Activated T-helper 2 cell treated with anti-CD3 and anti-CD28 coated beads, Interferon-gamma antibody, Interleukin-2, Interleukin-4, amounts not matched to agents 10 μg/mL and 5 μg/mL and 100 μg/mL, durations not matched to agents 14 hours and 24 hours and 36 hours (primary cell): ENCODE measurements at regions not wholly inside any gene's neighbourhood (a gene's known extent, or its start where the extent isn't known, plus 50 kb on each side); places are given as distances from the start of the nearest gene placed in this dataset.
"Not testable (repeated sequence)": the region's sequence is repeated elsewhere in the genome, so short reads cannot be mapped to it uniquely, and the experiment has no call there.

Experiments used
- DNase-seq: peaks from one replicate; pipeline ENCODE4 v3.0.0; 2021; ENCODE audit warnings: low spot score
- H3K27ac Mint-ChIP-seq: one replicate; pipeline ENCODE4 v1.8.0; 2021; ENCODE audit warnings: mixed read lengths
- H3K27me3 Mint-ChIP-seq: one replicate; pipeline ENCODE4 v1.8.0; 2021; ENCODE audit warnings: low read depth, mixed read lengths
- H3K36me3 Mint-ChIP-seq: one replicate; pipeline ENCODE4 v1.8.0; 2021; ENCODE audit warnings: low read depth, mixed read lengths
- H3K4me1 Mint-ChIP-seq: one replicate; pipeline ENCODE4 v1.8.0; 2021; ENCODE audit warnings: low read depth, mixed read lengths
- H3K4me3 Mint-ChIP-seq: one replicate; pipeline ENCODE4 v1.8.0; 2021; ENCODE audit warnings: low read depth, mild to moderate bottlenecking, moderate library complexity, mixed read lengths
- H3K9me3 Mint-ChIP-seq: one replicate; pipeline ENCODE4 v1.8.0; 2021; ENCODE audit warnings: mixed read lengths
- intact Hi-C: fragments of 100-400 bp; cut with micrococcal nuclease; formaldehyde crosslinking; loops from one replicate; pipeline ENCODE4 v1.15.1; 2023

GRCh38 chr1:5780324-5780716 is 211.9 kb downstream of the NPHP4 start:
- H3K4me1 Mint-ChIP-seq = no peaks in the 10 kb centered on the region
- H3K9me3 Mint-ChIP-seq = no peaks in the 10 kb centered on the region
- H3K4me3 Mint-ChIP-seq = no peak overlapping the region
- no peaks in the 10 kb centered on the region for H3K27me3 Mint-ChIP-seq
- DNase-seq = no peak
- H3K36me3 Mint-ChIP-seq = no peaks in the 10 kb centered on the region
- no peak overlapping the region for H3K27ac Mint-ChIP-seq
- intact Hi-C loops = no loop called here

DNA sequence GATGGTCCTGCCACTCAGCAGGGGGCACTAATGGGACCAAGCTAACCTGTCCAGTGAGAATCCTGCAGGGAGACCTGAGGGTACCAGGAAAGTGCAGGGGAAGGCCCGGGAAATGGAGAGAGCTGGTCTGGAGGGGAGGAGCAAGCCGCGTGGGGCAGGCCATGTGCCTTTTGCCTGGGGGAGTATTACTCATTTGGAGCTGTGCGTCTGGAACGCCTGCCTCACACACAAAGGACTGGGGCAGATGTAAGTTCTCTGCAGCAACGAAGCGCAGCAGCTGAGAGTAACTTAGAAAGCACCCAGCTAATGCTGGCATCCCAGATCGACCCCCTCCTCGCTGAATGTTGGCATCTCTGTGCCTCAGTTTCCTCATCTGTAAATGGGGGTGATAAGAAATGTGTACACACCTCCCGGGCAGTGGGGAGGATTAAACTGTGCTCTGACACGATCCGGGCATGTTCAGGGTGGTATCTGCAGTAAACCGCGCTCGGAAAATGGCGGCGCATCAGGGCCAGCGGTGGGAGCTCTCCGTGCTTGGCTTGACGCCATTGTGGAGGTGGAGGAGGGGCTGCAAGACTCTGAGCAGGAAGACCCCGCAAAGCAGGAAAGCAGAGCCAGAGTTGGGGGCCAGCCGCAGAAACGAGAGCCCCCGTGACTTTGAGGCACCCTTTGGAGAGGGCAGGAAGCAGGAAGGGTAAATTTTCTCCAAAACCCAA is 212.5 kb downstream of the NPHP4 start:
- DNase-seq = no peak
- intact Hi-C loops = no loop called here
- Mint-ChIP-seq H3K4me3 (no peak overlapping the region), H3K27ac (no peak overlapping the region), H3K9me3 (no peaks in the 10 kb centered on the region), H3K4me1 (no peaks in the 10 kb centered on the region), H3K27me3 (no peaks in the 10 kb centered on the region), H3K36me3 (no peaks in the 10 kb centered on the region)

- H3K36me3 Mint-ChIP-seq = no peaks in the 10 kb centered on the region
- H3K9me3 Mint-ChIP-seq = no peaks in the 10 kb centered on the region
- H3K27me3 Mint-ChIP-seq = peaks cover 3% of the 10 kb centered on the region
- H3K27ac Mint-ChIP-seq = no peak overlapping the region
- no peaks in the 10 kb centered on the region for H3K4me1 Mint-ChIP-seq
- no peak overlapping the region for H3K4me3 Mint-ChIP-seq
- no peak for DNase-seq
- intact Hi-C loops = no loop called here
These were observed 216.1 kb downstream of the NPHP4 start for GRCh38 chr1:5776035-5776550.

DNA sequence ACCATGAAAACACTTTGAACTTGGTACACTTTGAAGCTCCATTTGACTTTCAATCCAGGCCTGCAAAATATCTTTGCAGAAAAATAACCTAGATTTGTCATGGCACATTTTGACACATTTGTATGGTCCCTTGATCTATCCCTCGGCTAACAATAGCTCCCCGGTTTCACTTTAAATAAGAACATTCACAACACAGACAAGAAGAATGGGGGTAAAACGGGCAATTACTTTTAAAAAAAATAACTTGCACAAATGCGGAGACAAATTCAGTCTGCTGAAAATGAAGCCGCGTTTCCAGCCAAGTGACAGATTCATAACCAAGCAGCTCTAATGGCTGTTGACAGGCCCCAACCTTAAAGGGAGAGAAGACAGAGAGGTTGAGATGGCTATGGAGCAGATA is 218.2 kb downstream of the NPHP4 start:
- no peaks in the 10 kb centered on the region for H3K4me1 Mint-ChIP-seq
- H3K27me3 Mint-ChIP-seq = peaks cover 7% of the 10 kb centered on the region
- intact Hi-C loops = no loop called here
- no peak overlapping the region for H3K4me3 Mint-ChIP-seq
- H3K9me3 Mint-ChIP-seq = no peaks in the 10 kb centered on the region
- no peak for DNase-seq
- H3K36me3 Mint-ChIP-seq = no peaks in the 10 kb centered on the region
- H3K27ac Mint-ChIP-seq = no peak overlapping the region

GRCh38 chr1:5771788-5772187 is 220.4 kb downstream of the NPHP4 start:
- Mint-ChIP-seq H3K27ac (no peak overlapping the region), H3K36me3 (no peaks in the 10 kb centered on the region), H3K4me1 (no peaks in the 10 kb centered on the region), H3K27me3 (peaks cover 7% of the 10 kb centered on the region), H3K4me3 (no peak overlapping the region), H3K9me3 (no peaks in the 10 kb centered on the region)
- intact Hi-C loops = no loop called here
- no peak for DNase-seq

- DNase-seq = no peak
- intact Hi-C loops = no loop called here
- H3K4me1 Mint-ChIP-seq = no peaks in the 10 kb centered on the region
- no peak overlapping the region for H3K27ac Mint-ChIP-seq
- H3K27me3 Mint-ChIP-seq = peaks cover 7% of the 10 kb centered on the region
- H3K9me3 Mint-ChIP-seq = no peaks in the 10 kb centered on the region
- no peaks in the 10 kb centered on the region for H3K36me3 Mint-ChIP-seq
- H3K4me3 Mint-ChIP-seq = no peak overlapping the region
These were observed 221.1 kb downstream of the NPHP4 start for GRCh38 chr1:5770981-5771765.

DNA sequence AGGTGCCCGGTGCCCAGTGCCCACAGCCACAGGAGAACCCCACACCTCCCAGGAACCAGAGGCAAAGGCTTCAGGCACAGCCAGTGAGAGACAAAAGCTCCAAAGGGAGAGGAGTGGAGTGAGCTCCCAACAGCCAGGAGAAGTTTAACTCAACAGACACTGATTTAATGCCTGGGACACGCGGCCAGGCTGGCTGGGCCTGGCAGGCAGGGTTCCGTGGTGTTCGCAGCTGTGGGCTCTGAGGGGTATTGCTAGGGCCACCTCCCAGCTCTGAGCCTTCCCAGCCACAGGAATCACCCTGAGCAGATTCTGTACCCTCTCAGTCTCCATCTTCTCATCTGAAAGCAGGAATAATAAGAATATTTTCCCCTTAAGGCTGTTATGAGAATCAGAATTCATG is 222.5 kb downstream of the NPHP4 start:
- no peaks in the 10 kb centered on the region for H3K36me3 Mint-ChIP-seq
- no peak overlapping the region for H3K4me3 Mint-ChIP-seq
- DNase-seq = no peak
- H3K4me1 Mint-ChIP-seq = no peaks in the 10 kb centered on the region
- no peaks in the 10 kb centered on the region for H3K9me3 Mint-ChIP-seq
- H3K27ac Mint-ChIP-seq = no peak overlapping the region
- intact Hi-C loops = no loop called here
- peaks cover 7% of the 10 kb centered on the region for H3K27me3 Mint-ChIP-seq

DNA sequence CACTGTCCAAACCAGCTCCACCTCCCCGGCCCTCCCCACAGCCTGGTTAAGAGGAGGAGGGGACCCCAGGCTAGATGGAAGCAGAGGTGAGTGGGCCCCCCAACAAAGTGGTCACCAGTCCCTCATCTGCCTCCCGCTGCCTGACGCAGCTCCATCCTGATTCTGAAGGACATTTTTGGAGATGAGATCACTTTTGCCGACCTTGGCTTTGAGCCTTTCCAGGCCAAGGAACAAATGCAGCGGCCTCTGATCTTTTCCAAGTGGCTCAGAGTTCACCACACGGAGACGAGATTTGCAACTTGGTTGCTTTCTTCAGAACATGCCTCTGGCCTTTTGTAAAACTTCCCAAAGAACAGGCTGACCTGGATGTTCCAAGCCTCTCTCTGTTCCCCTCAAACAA is 223.1 kb downstream of the NPHP4 start:
- Mint-ChIP-seq H3K36me3 (no peaks in the 10 kb centered on the region), H3K27ac (no peak overlapping the region), H3K27me3 (peaks cover 7% of the 10 kb centered on the region), H3K4me3 (no peak overlapping the region), H3K4me1 (no peaks in the 10 kb centered on the region), H3K9me3 (peaks cover 3% of the 10 kb centered on the region)
- intact Hi-C loops = no loop called here
- DNase-seq = no peak

GRCh38 chr1:5768014-5768413 is 224.2 kb downstream of the NPHP4 start:
- no peak overlapping the region for H3K4me3 Mint-ChIP-seq
- H3K27ac Mint-ChIP-seq = no peak overlapping the region
- intact Hi-C loops = no loop called here
- peaks cover 14% of the 10 kb centered on the region for H3K9me3 Mint-ChIP-seq
- H3K36me3 Mint-ChIP-seq = no peaks in the 10 kb centered on the region
- no peak for DNase-seq
- H3K27me3 Mint-ChIP-seq = peaks cover 7% of the 10 kb centered on the region
- H3K4me1 Mint-ChIP-seq = no peaks in the 10 kb centered on the region

DNA sequence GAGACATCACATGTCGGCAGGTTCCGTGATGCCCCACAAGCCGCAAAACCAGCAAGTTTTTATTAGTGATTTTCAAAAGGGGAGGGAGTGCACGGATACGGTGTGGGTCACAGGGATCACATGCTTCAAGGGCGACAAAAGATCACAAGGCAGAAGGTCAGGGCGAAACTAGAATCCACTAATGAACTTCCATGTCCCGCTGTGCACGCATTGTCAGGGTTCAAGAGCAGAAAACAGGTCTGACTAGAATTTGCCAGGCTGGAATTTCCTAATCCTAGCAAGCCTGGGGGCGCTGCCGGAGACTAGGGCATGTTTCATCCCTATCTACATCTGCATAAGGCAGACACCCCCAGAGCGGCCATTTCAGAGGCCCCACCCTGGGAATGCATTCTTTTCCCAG is 225.2 kb downstream of the NPHP4 start:
- H3K9me3 Mint-ChIP-seq = peaks cover 18% of the 10 kb centered on the region
- H3K27me3 Mint-ChIP-seq, DNase-seq, H3K36me3 Mint-ChIP-seq, intact Hi-C loops, H3K27ac Mint-ChIP-seq, H3K4me1 Mint-ChIP-seq, H3K4me3 Mint-ChIP-seq: not testable (repeated sequence)

GRCh38 chr1:5765997-5766913 is 226.0 kb downstream of the NPHP4 start:
- Mint-ChIP-seq H3K36me3 (no peaks in the 10 kb centered on the region), H3K27me3 (peaks cover 6% of the 10 kb centered on the region), H3K4me3 (no peak overlapping the region), H3K4me1 (no peaks in the 10 kb centered on the region), H3K9me3 (peaks cover 25% of the 10 kb centered on the region), H3K27ac (no peak overlapping the region)
- intact Hi-C loops = no loop called here
- no peak for DNase-seq

- no peak overlapping the region for H3K27ac Mint-ChIP-seq
- no peak for DNase-seq
- H3K4me3 Mint-ChIP-seq = no peak overlapping the region
- H3K4me1 Mint-ChIP-seq = no peaks in the 10 kb centered on the region
- intact Hi-C loops = no loop called here
- H3K9me3 Mint-ChIP-seq = peaks cover 28% of the 10 kb centered on the region
- peaks cover under 1% of the 10 kb centered on the region for H3K27me3 Mint-ChIP-seq
- no peaks in the 10 kb centered on the region for H3K36me3 Mint-ChIP-seq
These were observed 226.7 kb downstream of the NPHP4 start for GRCh38 chr1:5765483-5765882.
